Right ventricle myocardium inferior (tissue), 1 donor: ENCODE measurements at regions not wholly inside any gene's neighbourhood (a gene's known extent, or its start where the extent isn't known, plus 50 kb on each side); places are given as distances from the start of the nearest gene placed in this dataset.
"Not testable (repeated sequence)": the region's sequence is repeated elsewhere in the genome, so short reads cannot be mapped to it uniquely, and the experiment has no call there.

Source experiments
- ATAC-seq: fragments of 200-7000 bp; cut with Tn5 transposase; one replicate; pipeline ENCODE4 v1.9.1; 2020; ENCODE audit warnings: mild to moderate bottlenecking, moderate library complexity
- DNase-seq: peaks from one replicate; pipeline ENCODE4 v3.0.0; 2021; ENCODE audit errors: missing footprints
- intact Hi-C: fragments of 100-400 bp; cut with DNase I; formaldehyde crosslinking; loops from one replicate; pipeline ENCODE4 v1.11.0; 2022
- donor health status: DM: no; HTN: yes; CAD: no; lungs with severe emphysema.

GRCh38 chr6:170011204-170012036, 260.0 kb downstream of the ERMARD start:
- ATAC-seq: peak; percentile 92
- peak; percentile 84 for DNase-seq
- intact Hi-C loops: loop anchor here (1.0 to 5.0 kb wide), 2 partner anchors 32 to 156 kb away; no protein-coding TSS in a partner anchor

- DNase-seq (no peak), ATAC-seq (no peak)
- intact Hi-C loops: loop anchor here (1.0 to 5.0 kb wide), 2 partner anchors 33 to 157 kb away; no protein-coding TSS in a partner anchor
These were observed 259.3 kb downstream of the ERMARD start for GRCh38 chr6:170010665-170011203.

- no peak for ATAC-seq
- DNase-seq: no peak
- intact Hi-C loops: no loop called here
These were observed 256.9 kb downstream of the ERMARD start for GRCh38 chr6:170008294-170008785.

GRCh38 chr6:170007468-170008293, 256.3 kb downstream of the ERMARD start:
- ATAC-seq (no peak), DNase-seq (no peak)
- intact Hi-C loops: no loop called here

- DNase-seq (no peak), ATAC-seq (no peak)
- intact Hi-C loops: no loop called here
These were observed 255.6 kb downstream of the ERMARD start for GRCh38 chr6:170006900-170007467.

GRCh38 chr6:170006071-170006899, 254.9 kb downstream of the ERMARD start:
- intact Hi-C loops: no loop called here
- no peak for ATAC-seq
- DNase-seq: no peak

- intact Hi-C loops: no loop called here
These were observed 254.2 kb downstream of the ERMARD start for GRCh38 chr6:170005665-170006064.

GRCh38 chr6:170004585-170005210, 253.3 kb downstream of the ERMARD start:
- no peak for ATAC-seq
- intact Hi-C loops: no loop called here
- no peak for DNase-seq

More at GRCh38 chr6:170005665-170006064, 254.2 kb downstream of the ERMARD start:
- DNase-seq (no peak), ATAC-seq (no peak)

GRCh38 chr6:170003451-170004160, 252.2 kb downstream of the ERMARD start:
- intact Hi-C loops: no loop called here
- ATAC-seq: no peak
- DNase-seq: no peak

- DNase-seq (no peak), ATAC-seq (peak; percentile 16)
- intact Hi-C loops: no loop called here
These were observed 251.6 kb downstream of the ERMARD start for GRCh38 chr6:170003027-170003426.

- intact Hi-C loops, DNase-seq, ATAC-seq: not testable (repeated sequence)
These were observed 250.4 kb downstream of the ERMARD start for GRCh38 chr6:170001782-170002181.

- no peak for DNase-seq
- intact Hi-C loops: no loop called here
- ATAC-seq: peak; percentile 34
These were observed 248.8 kb downstream of the ERMARD start for GRCh38 chr6:170000071-170000843.

- intact Hi-C loops: no loop called here
- ATAC-seq (no peak), DNase-seq (no peak)
These were observed 247.9 kb downstream of the ERMARD start for GRCh38 chr6:169999367-169999766.

- DNase-seq (no peak), ATAC-seq (no peak)
- intact Hi-C loops: no loop called here
These were observed 247.0 kb downstream of the ERMARD start for GRCh38 chr6:169998457-169998856.

- DNase-seq (no peak), ATAC-seq (no peak)
- intact Hi-C loops: no loop called here
These were observed 246.5 kb downstream of the ERMARD start for GRCh38 chr6:169997930-169998218.

- no peak for DNase-seq
- intact Hi-C loops: no loop called here
- ATAC-seq: no peak
These were observed 245.9 kb downstream of the ERMARD start for GRCh38 chr6:169997187-169997929.
